Motor neuron (in vitro differentiated cells): ENCODE measurements at regions not wholly inside any gene's neighbourhood (a gene's known extent, or its start where the extent isn't known, plus 50 kb on each side); places are given as distances from the start of the nearest gene placed in this dataset.

ENCODE experiments used
- ATAC-seq, 8 experiments: fragments of 200-7000 bp; cut with Tn5 transposase; replicated peaks in 6 of 8; 2 replicates each; pipeline ENCODE4 v1.8.0; 2021; ENCODE audit warnings: mild to moderate bottlenecking in 8 of 8, moderate library complexity in 8 of 8
- H3K27ac ChIP-seq, 2 donors: fragments of 250-450 bp; sonication (Bioruptor Pico); 2 replicates each; pipeline ENCODE4 v1.9.0; 2021; ENCODE audit warnings: antibody characterized with exemption in 2 of 2, mild to moderate bottlenecking in 2 of 2, moderate library complexity in 1 of 2
- H3K4me1 ChIP-seq, 2 donors: fragments of 250-450 bp; sonication (Bioruptor Pico); replicated peaks in 1 of 2; 2 replicates each; pipeline ENCODE4 v1.6.1; 2021; ENCODE audit warnings: antibody characterized with exemption in 2 of 2, mild to moderate bottlenecking in 2 of 2, moderate library complexity in 1 of 2
- H3K4me3 ChIP-seq, 5 donors: fragments of 250-450 bp; sonication (Bioruptor Pico); 2 replicates each; pipeline ENCODE4 v1.9.0; 2021; ENCODE audit warnings: antibody characterized with exemption in 5 of 5, mild to moderate bottlenecking in 5 of 5, moderate library complexity in 4 of 5
- WGBS, 10 experiments: fragments of 450-650 bp; shearing (Covaris generic); methylation state at CpG; one replicate each; pipeline ENCODE4 v1.0.0; 2022; 5-methylcytosine and 5-hydroxymethylcytosine counted together
- in situ Hi-C, 9 experiments: fragments of 400-800 bp; cut with MboI; loops; one replicate each; pipeline ENCODE4 v1.15.0; 2021; ENCODE audit warnings: low sequenced_read_pairs in 9 of 9, low pct_unique_long_range_greater_than_20kb in 2 of 9; ENCODE audit not compliant: unreplicated experiment in 9 of 9

- Histone ChIP-seq H3K27ac (no peak overlapping the region), H3K4me3 (no peak overlapping the region), H3K4me1 (peaks cover 0 to 18% of the 10 kb centered on the region in 2 donors)
- in situ Hi-C loops, result no loop called here
- 45 to 95% (median 72%) methylated on average over 1 to 4 of the region's 4 CpGs for WGBS, 10 experiments
- ATAC-seq, result peak in 5 of 8 experiments; percentile 88 to 93 (median 93)
Measured at GRCh38 chr18:41155910-41156851, 798.9 kb upstream of the PIK3C3 start.

- no peak for ATAC-seq
- in situ Hi-C loops, result no loop called here
- no peak overlapping the region for H3K27ac ChIP-seq
Measured at GRCh38 chr18:41155025-41155424, 800.0 kb upstream of the PIK3C3 start.

GRCh38 chr18:41153871-41154270, 801.2 kb upstream of the PIK3C3 start:
- Histone ChIP-seq H3K4me3 (no peak overlapping the region), H3K27ac (no peak overlapping the region), H3K4me1 (peaks cover 0 to 28% of the 10 kb centered on the region in 2 donors)
- 27 to 100% (median 80%) methylated on average over 1 to 2 of the region's 2 CpGs; no CpG with 5 or more reads in 1 of the 10 experiments for WGBS, 10 experiments
- ATAC-seq, result no peak
- in situ Hi-C loops, result no loop called here

More at GRCh38 chr18:41155025-41155424, 800.0 kb upstream of the PIK3C3 start:
- no peak overlapping the region for H3K4me3 ChIP-seq
- WGBS, 10 experiments, result 0 to 100% (median 47%) methylated on average over 1 of the region's 1 CpG; no CpG with 5 or more reads in 4 of the 10 experiments
- H3K4me1 ChIP-seq, result peaks cover 0 to 28% of the 10 kb centered on the region in 2 donors

GRCh38 chr18:41150316-41150715, 804.7 kb upstream of the PIK3C3 start:
- peak in 5 of 8 experiments; percentile 89 to 97 (median 95) for ATAC-seq
- H3K4me1 ChIP-seq, result peaks cover 15 to 42% of the 10 kb centered on the region in 2 donors
- in situ Hi-C loops, result no loop called here
- no peak overlapping the region for H3K27ac ChIP-seq
- no peak overlapping the region for H3K4me3 ChIP-seq
- 0 to 80% (median 39%) methylated on average over 1 to 2 of the region's 2 CpGs; no CpG with 5 or more reads in 2 of the 10 experiments for WGBS, 10 experiments

GRCh38 chr18:41146301-41146700, 808.7 kb upstream of the PIK3C3 start:
- in situ Hi-C loops, result no loop called here
- Histone ChIP-seq H3K27ac (peak overlapping the region in 1 of 2 donors; percentile 50), H3K4me3 (no peak overlapping the region), H3K4me1 (peaks cover 28 to 52% of the 10 kb centered on the region in 2 donors)
- ATAC-seq, result no peak
- 8 to 80% (median 58%) methylated on average over 1 of the region's 1 CpG; no CpG with 5 or more reads in 4 of the 10 experiments for WGBS, 10 experiments

GRCh38 chr18:41145516-41145915, 809.5 kb upstream of the PIK3C3 start:
- no peak for ATAC-seq
- no peak overlapping the region for H3K27ac ChIP-seq
- in situ Hi-C loops, result no loop called here

GRCh38 chr18:41144441-41144840, 810.6 kb upstream of the PIK3C3 start:
- H3K4me1 ChIP-seq, result peaks cover 28 to 43% of the 10 kb centered on the region in 2 donors
- ATAC-seq, result peak in 7 of 8 experiments; percentile 78 to 100 (median 100)
- H3K4me3 ChIP-seq, result no peak overlapping the region
- no peak overlapping the region for H3K27ac ChIP-seq
- in situ Hi-C loops, result no loop called here
- 0 to 100% (median 55%) methylated on average over 1 of the region's 1 CpG; no CpG with 5 or more reads in 2 of the 10 experiments for WGBS, 10 experiments

More at GRCh38 chr18:41145516-41145915, 809.5 kb upstream of the PIK3C3 start:
- Histone ChIP-seq H3K4me3 (no peak overlapping the region), H3K4me1 (peaks cover 28 to 44% of the 10 kb centered on the region in 2 donors)

GRCh38 chr18:41140506-41140905, 814.5 kb upstream of the PIK3C3 start:
- no peak for ATAC-seq
- WGBS, 10 experiments, result 22 to 100% (median 92%) methylated on average over 1 to 3 of the region's 3 CpGs
- no peak overlapping the region for H3K4me3 ChIP-seq
- H3K27ac ChIP-seq, result no peak overlapping the region
- in situ Hi-C loops, result no loop called here
- peaks cover 15 to 18% of the 10 kb centered on the region in 2 donors for H3K4me1 ChIP-seq

GRCh38 chr18:41135146-41135545, 819.9 kb upstream of the PIK3C3 start:
- 0 to 100% (median 81%) methylated on average over 1 of the region's 1 CpG; no CpG with 5 or more reads in 3 of the 10 experiments for WGBS, 10 experiments
- H3K27ac ChIP-seq, result no peak overlapping the region

GRCh38 chr18:41134426-41134825, 820.6 kb upstream of the PIK3C3 start:
- peaks cover 0 to 11% of the 10 kb centered on the region in 2 donors for H3K4me1 ChIP-seq
- in situ Hi-C loops, result no loop called here
- 0 to 47% (median 11%) methylated on average over 1 to 4 of the region's 4 CpGs for WGBS, 10 experiments
- no peak overlapping the region for H3K4me3 ChIP-seq
- no peak overlapping the region for H3K27ac ChIP-seq
- peak in 6 of 8 experiments; percentile 34 to 100 (median 100) for ATAC-seq

More at GRCh38 chr18:41135146-41135545, 819.9 kb upstream of the PIK3C3 start:
- no peak for ATAC-seq
- peaks cover 0 to 14% of the 10 kb centered on the region in 2 donors for H3K4me1 ChIP-seq
- H3K4me3 ChIP-seq, result no peak overlapping the region
- in situ Hi-C loops, result no loop called here

- ATAC-seq, result no peak
- 17 to 94% (median 74%) methylated on average over 1 to 2 of the region's 2 CpGs; no CpG with 5 or more reads in 2 of the 10 experiments for WGBS, 10 experiments
- no peak overlapping the region for H3K27ac ChIP-seq
- H3K4me3 ChIP-seq, result no peak overlapping the region
- in situ Hi-C loops, result no loop called here
- H3K4me1 ChIP-seq, result peaks cover 0 to 11% of the 10 kb centered on the region in 2 donors
Measured at GRCh38 chr18:41131050-41131449, 824.0 kb upstream of the PIK3C3 start.

GRCh38 chr18:41128545-41128944, 826.5 kb upstream of the PIK3C3 start:
- ATAC-seq, result no peak
- Histone ChIP-seq H3K4me1 (peaks cover 0 to 3% of the 10 kb centered on the region in 2 donors), H3K27ac (no peak overlapping the region), H3K4me3 (no peak overlapping the region)
- 0 to 100% (median 73%) methylated on average over 1 to 3 of the region's 3 CpGs for WGBS, 10 experiments
- in situ Hi-C loops, result no loop called here

GRCh38 chr18:41128126-41128525, 826.9 kb upstream of the PIK3C3 start:
- Histone ChIP-seq H3K4me1 (no peaks in the 10 kb centered on the region), H3K4me3 (no peak overlapping the region), H3K27ac (no peak overlapping the region)
- ATAC-seq, result no peak
- in situ Hi-C loops, result no loop called here
